DND-41 (cell line): ENCODE measurements at regions not wholly inside any gene's neighbourhood (a gene's known extent, or its start where the extent isn't known, plus 50 kb on each side); places are given as distances from the start of the nearest gene placed in this dataset.

Experiments used
- CTCF ChIP-seq: IDR thresholded peaks from 2 replicates; pipeline ENCODE4 v1.5.1; 2012; ENCODE audit warnings: borderline replicate concordance, low read length, moderate library complexity, mild to moderate bottlenecking; ENCODE audit not compliant: poor library complexity, severe bottlenecking; ENCODE audit errors: extremely low read depth
- EZH2 ChIP-seq: IDR thresholded peaks from 3 replicates; pipeline ENCODE4 v1.6.1; 2012; ENCODE audit warnings: borderline replicate concordance, low read depth, mild to moderate bottlenecking, moderate library complexity, low read length, inconsistent platforms; ENCODE audit not compliant: severe bottlenecking

GRCh38 chr9:18238254-18238653, 235.7 kb upstream of the ADAMTSL1 start:
- TF ChIP-seq CTCF (no peak), EZH2 (no peak)
